Hematopoietic multipotent progenitor cell treated with erythropoietin and hydrocortisone succinate and interleukin-3 and kit ligand, for 6 days (in vitro differentiated cells): ENCODE measurements at regions not wholly inside any gene's neighbourhood (a gene's known extent, or its start where the extent isn't known, plus 50 kb on each side); places are given as distances from the start of the nearest gene placed in this dataset.
A peak's percentile ranks its signal among the peaks of the same experiment; 100 is the strongest.

Experiments
- DNase-seq: peaks from one replicate; pipeline ENCODE4 v3.0.0-alpha.2; 2015

- no peak for DNase-seq
These were observed 309.7 kb upstream of the NR2F2 start for GRCh38 chr15:96020797-96021196.

- DNase-seq = no peak
These were observed 307.4 kb upstream of the NR2F2 start for GRCh38 chr15:96023081-96023480.

GRCh38 chr15:96027501-96027900, 303.0 kb upstream of the NR2F2 start:
- DNase-seq = no peak

- no peak for DNase-seq
These were observed 301.9 kb upstream of the NR2F2 start for GRCh38 chr15:96028620-96029019.

- DNase-seq = no peak
These were observed 301.3 kb upstream of the NR2F2 start for GRCh38 chr15:96029172-96029571.

- DNase-seq = no peak
These were observed 298.9 kb upstream of the NR2F2 start for GRCh38 chr15:96031426-96032110.

- DNase-seq = no peak
These were observed 295.4 kb upstream of the NR2F2 start for GRCh38 chr15:96035091-96035490.

GRCh38 chr15:96035635-96036034, 294.9 kb upstream of the NR2F2 start:
- no peak for DNase-seq

GRCh38 chr15:96037584-96037983, 292.9 kb upstream of the NR2F2 start:
- DNase-seq = peak; percentile 46

- no peak for DNase-seq
These were observed 292.4 kb upstream of the NR2F2 start for GRCh38 chr15:96038131-96038530.

- no peak for DNase-seq
These were observed 291.9 kb upstream of the NR2F2 start for GRCh38 chr15:96038650-96039049.

- DNase-seq = no peak
These were observed 288.3 kb upstream of the NR2F2 start for GRCh38 chr15:96041982-96042733.

- DNase-seq = peak; percentile 73
These were observed 287.7 kb upstream of the NR2F2 start for GRCh38 chr15:96042734-96043224.

GRCh38 chr15:96043591-96044171, 286.8 kb upstream of the NR2F2 start:
- no peak for DNase-seq

GRCh38 chr15:96046620-96047240, 283.8 kb upstream of the NR2F2 start:
- DNase-seq = no peak

- DNase-seq = no peak
These were observed 283.1 kb upstream of the NR2F2 start for GRCh38 chr15:96047255-96047931.

GRCh38 chr15:96049323-96049722, 281.2 kb upstream of the NR2F2 start:
- no peak for DNase-seq

- no peak for DNase-seq
These were observed 280.7 kb upstream of the NR2F2 start for GRCh38 chr15:96049766-96050165.

- DNase-seq = no peak
These were observed 278.9 kb upstream of the NR2F2 start for GRCh38 chr15:96051598-96051997.

GRCh38 chr15:96052154-96052553, 278.3 kb upstream of the NR2F2 start:
- no peak for DNase-seq

- DNase-seq = no peak
These were observed 277.9 kb upstream of the NR2F2 start for GRCh38 chr15:96052572-96053030.

GRCh38 chr15:96053031-96053780, 277.3 kb upstream of the NR2F2 start:
- peak; percentile 39 for DNase-seq
